ENCODE measurements at regions not wholly inside any gene's neighbourhood (a gene's known extent, or its start where the extent isn't known, plus 50 kb on each side); places are given as distances from the start of the nearest gene placed in this dataset.

GRCh38 chr13:24086642-24087041 lies 73.9 kb upstream of the SPATA13 start:
- peaks cover 20 to 37% (median 29%) of the 10 kb centered on the region in 4 donors for H3K4me1 ChIP-seq
- H3K36me3 ChIP-seq = no peaks in the 10 kb centered on the region
- no peak for DNase-seq
- intact Hi-C loops (cut with DNase I; ENCODE audit: low total_unique reads) = no loop called here
- H3K4me3 ChIP-seq = no peak overlapping the region
- TF ChIP-seq POLR2AphosphoS5 (IDR thresholded peaks at IDR 0.05) (no peak), POLR2A (IDR thresholded peaks at IDR 0.05) (no peak), EP300 (IDR thresholded peaks at IDR 0.05) (no peak)
- peak overlapping the region in 2 of 5 donors; percentile 4 to 21 for H3K27ac ChIP-seq
- no peaks in the 10 kb centered on the region for H3K27me3 ChIP-seq
- H3K9me3 ChIP-seq = no peaks in the 10 kb centered on the region
- WGBS, 5 donors = 48 to 74% (median 65%) methylated on average over 5 to 6 of the region's 6 CpGs

GRCh38 chr13:24087605-24088225 lies 72.8 kb upstream of the SPATA13 start:
- Histone ChIP-seq H3K27me3 (no peaks in the 10 kb centered on the region), H3K9me3 (no peaks in the 10 kb centered on the region), H3K4me3 (no peak overlapping the region), H3K36me3 (no peaks in the 10 kb centered on the region), H3K4me1 (peaks cover 20 to 37% (median 29%) of the 10 kb centered on the region in 4 donors), H3K27ac (peak overlapping the region in 4 of 5 donors; percentile 4 to 59 (median 45))
- DNase-seq = peak; percentile 51 to 87
- 31 to 51% (median 40%) methylated on average over 7 of the region's 7 CpGs for WGBS, 5 donors
- TF ChIP-seq POLR2AphosphoS5 (IDR thresholded peaks at IDR 0.05) = peak in 2 of 3 donors; percentile 56 to 65
- TF ChIP-seq, protein P1, sequence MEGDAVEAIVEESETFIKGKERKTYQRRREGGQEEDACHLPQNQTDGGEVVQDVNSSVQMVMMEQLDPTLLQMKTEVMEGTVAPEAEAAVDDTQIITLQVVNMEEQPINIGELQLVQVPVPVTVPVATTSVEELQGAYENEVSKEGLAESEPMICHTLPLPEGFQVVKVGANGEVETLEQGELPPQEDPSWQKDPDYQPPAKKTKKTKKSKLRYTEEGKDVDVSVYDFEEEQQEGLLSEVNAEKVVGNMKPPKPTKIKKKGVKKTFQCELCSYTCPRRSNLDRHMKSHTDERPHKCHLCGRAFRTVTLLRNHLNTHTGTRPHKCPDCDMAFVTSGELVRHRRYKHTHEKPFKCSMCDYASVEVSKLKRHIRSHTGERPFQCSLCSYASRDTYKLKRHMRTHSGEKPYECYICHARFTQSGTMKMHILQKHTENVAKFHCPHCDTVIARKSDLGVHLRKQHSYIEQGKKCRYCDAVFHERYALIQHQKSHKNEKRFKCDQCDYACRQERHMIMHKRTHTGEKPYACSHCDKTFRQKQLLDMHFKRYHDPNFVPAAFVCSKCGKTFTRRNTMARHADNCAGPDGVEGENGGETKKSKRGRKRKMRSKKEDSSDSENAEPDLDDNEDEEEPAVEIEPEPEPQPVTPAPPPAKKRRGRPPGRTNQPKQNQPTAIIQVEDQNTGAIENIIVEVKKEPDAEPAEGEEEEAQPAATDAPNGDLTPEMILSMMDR (IDR thresholded peaks at IDR 0.05) = no peak
- intact Hi-C loops (cut with DNase I; ENCODE audit: low total_unique reads) = no loop called here

DNA sequence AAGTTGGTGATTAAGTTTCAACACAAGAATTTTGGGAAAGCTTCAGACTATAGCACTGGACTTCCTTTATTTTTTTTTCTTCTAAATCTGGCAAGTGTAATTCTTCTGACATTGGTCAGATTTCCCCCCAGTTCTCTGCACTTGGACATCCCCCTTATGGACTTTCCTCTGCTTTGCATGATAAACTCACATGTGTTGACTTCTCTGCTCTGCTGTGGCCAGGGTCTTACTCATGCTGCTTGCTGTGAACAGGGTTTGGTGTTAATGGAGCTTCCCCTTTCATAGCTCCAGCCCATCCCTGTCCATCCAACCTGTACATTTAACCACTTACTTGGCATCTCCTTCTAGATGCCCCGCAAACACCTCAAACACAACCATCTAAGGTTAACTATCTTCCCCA lies 70.5 kb upstream of the SPATA13 start:
- Histone ChIP-seq H3K9me3 (no peaks in the 10 kb centered on the region), H3K36me3 (no peaks in the 10 kb centered on the region), H3K27me3 (no peaks in the 10 kb centered on the region), H3K4me3 (no peak overlapping the region), H3K4me1 (peaks cover 20 to 34% (median 28%) of the 10 kb centered on the region in 4 donors), H3K27ac (no peak overlapping the region)
- WGBS, 5 donors = 93 to 100% (median 96%) methylated on average over 1 of the region's 1 CpG
- no peak for DNase-seq
- TF ChIP-seq, protein P1 (IDR thresholded peaks at IDR 0.05) = no peak
- intact Hi-C loops (cut with DNase I; ENCODE audit: low total_unique reads) = no loop called here

DNA sequence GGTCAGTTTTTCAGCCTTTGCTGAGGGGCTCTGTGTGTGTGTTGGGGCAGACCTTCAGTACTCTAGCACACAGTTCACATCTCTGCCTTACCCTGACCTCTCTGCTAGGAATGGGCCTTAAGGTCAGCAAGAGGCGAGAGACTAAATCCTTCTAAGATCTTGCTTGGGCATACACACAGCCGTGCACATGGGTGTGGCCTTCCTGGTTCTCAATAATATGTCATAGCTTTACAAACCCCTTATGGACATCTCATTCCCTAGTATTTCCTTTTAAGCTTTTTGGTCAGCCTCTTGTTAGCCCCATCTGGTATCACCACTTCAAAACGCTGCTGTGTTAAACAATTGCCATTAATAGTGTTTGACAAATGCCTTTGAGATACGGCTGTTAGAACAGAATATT lies 69.4 kb upstream of the SPATA13 start:
- Histone ChIP-seq H3K9me3 (no peaks in the 10 kb centered on the region), H3K27ac (no peak overlapping the region), H3K36me3 (no peaks in the 10 kb centered on the region), H3K4me1 (peaks cover 19 to 23% (median 23%) of the 10 kb centered on the region in 4 donors), H3K27me3 (no peaks in the 10 kb centered on the region), H3K4me3 (no peak overlapping the region)
- DNase-seq = no peak
- 76 to 84% (median 80%) methylated on average over 4 of the region's 4 CpGs for WGBS, 5 donors
- TF ChIP-seq POLR2A (IDR thresholded peaks at IDR 0.05) (no peak), EP300 (IDR thresholded peaks at IDR 0.05) (no peak), POLR2AphosphoS5 (IDR thresholded peaks at IDR 0.05) (no peak)
- TF ChIP-seq, protein P1 (IDR thresholded peaks at IDR 0.05) = no peak
- intact Hi-C loops (cut with DNase I; ENCODE audit: low total_unique reads) = no loop called here

DNA sequence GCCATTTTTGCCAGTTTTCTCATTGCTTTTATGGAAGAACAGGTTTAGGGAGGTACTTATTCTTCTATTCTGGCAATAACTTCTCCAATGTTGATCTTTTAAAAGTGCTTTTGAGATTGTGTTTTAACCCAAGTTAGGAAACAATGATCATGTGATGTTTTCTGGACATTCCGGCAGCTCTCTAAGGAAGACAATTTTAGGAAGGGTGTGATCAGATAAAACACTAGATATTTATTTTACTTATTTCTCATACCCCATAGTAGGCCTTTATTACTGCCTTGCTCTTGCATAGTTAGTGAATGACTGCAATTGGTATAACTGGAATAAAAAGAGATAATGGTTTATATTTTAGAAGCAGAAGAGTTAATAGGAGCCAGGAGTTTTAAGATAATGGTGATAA lies 68.4 kb upstream of the SPATA13 start:
- no peak for TF ChIP-seq POLR2AphosphoS5 (IDR thresholded peaks at IDR 0.05)
- TF ChIP-seq EP300 (IDR thresholded peaks at IDR 0.05) = no peak
- no peak for TF ChIP-seq POLR2A (IDR thresholded peaks at IDR 0.05)
- TF ChIP-seq, protein P1 (IDR thresholded peaks at IDR 0.05) = no peak
- WGBS, 5 donors = 44 to 73% (median 56%) methylated on average over 1 of the region's 1 CpG
- Histone ChIP-seq H3K4me1 (peaks cover 10 to 13% (median 12%) of the 10 kb centered on the region in 4 donors), H3K4me3 (no peak overlapping the region), H3K36me3 (no peaks in the 10 kb centered on the region), H3K27me3 (no peaks in the 10 kb centered on the region), H3K27ac (no peak overlapping the region), H3K9me3 (no peaks in the 10 kb centered on the region)
- DNase-seq = no peak
- intact Hi-C loops (cut with DNase I; ENCODE audit: low total_unique reads) = no loop called here

Data from stomach (tissue), 8 donors.